ENCODE measurements at regions not wholly inside any gene's neighbourhood (a gene's known extent, or its start where the extent isn't known, plus 50 kb on each side); places are given as distances from the start of the nearest gene placed in this dataset.
A peak's percentile ranks its signal among the peaks of the same experiment; 100 is the strongest.

- no peaks in the 10 kb centered on the region for H3K36me3 ChIP-seq
- TF ChIP-seq Cebpa-rat (IDR thresholded peaks at IDR 0.05) = no peak
- peaks cover 0 to 10% (median 7%) of the 10 kb centered on the region in 10 experiments; a peak in 10 of 20 replicates for H3K4me1 ChIP-seq
- H3K4me2 ChIP-seq = no peak overlapping the region
- H3K27ac ChIP-seq = no peak overlapping the region
- H3K9me3 ChIP-seq (replicated peaks in 1 of 11) = no peaks in the 10 kb centered on the region
- H4K20me1 ChIP-seq = no peaks in the 10 kb centered on the region
- H3K27me3 ChIP-seq = no peaks in the 10 kb centered on the region
- no peak overlapping the region for H3K4me3 ChIP-seq
- H3K9ac ChIP-seq = no peak overlapping the region
These were observed 113.0 kb upstream of the PTPRG start for GRCh38 chr3:61448378-61448777.

- Histone ChIP-seq H3K4me2 (peak overlapping the region in 10 of 11 experiments; percentile 8 to 52 (median 28); a peak in 15 of 22 replicates), H3K27me3 (no peaks in the 10 kb centered on the region), H3K27ac (no peak overlapping the region), H3K36me3 (no peaks in the 10 kb centered on the region), H4K20me1 (no peaks in the 10 kb centered on the region), H3K4me3 (no peak overlapping the region), H3K9ac (no peak overlapping the region), H3K9me3 (replicated peaks in 1 of 11) (no peaks in the 10 kb centered on the region), H3K4me1 (peaks cover 0 to 10% (median 7%) of the 10 kb centered on the region in 10 experiments; a peak in 10 of 20 replicates)
- no peak for TF ChIP-seq Cebpa-rat (IDR thresholded peaks at IDR 0.05)
These were observed 111.9 kb upstream of the PTPRG start for GRCh38 chr3:61449327-61450040.

- H3K9me3 ChIP-seq (replicated peaks in 1 of 11) = no peaks in the 10 kb centered on the region
- no peak for TF ChIP-seq Cebpa-rat (IDR thresholded peaks at IDR 0.05)
- no peaks in the 10 kb centered on the region for H4K20me1 ChIP-seq
- no peak overlapping the region for H3K9ac ChIP-seq
- H3K4me2 ChIP-seq = no peak overlapping the region
- no peak overlapping the region for H3K27ac ChIP-seq
- H3K4me3 ChIP-seq = no peak overlapping the region
- no peaks in the 10 kb centered on the region for H3K27me3 ChIP-seq
- H3K36me3 ChIP-seq = no peaks in the 10 kb centered on the region
- peaks cover 0 to 10% (median 7%) of the 10 kb centered on the region in 10 experiments; a peak in 10 of 20 replicates for H3K4me1 ChIP-seq
These were observed 110.5 kb upstream of the PTPRG start for GRCh38 chr3:61450866-61451265.

- Histone ChIP-seq H3K4me2 (no peak overlapping the region), H3K9ac (no peak overlapping the region), H3K27me3 (no peaks in the 10 kb centered on the region), H3K4me3 (no peak overlapping the region), H4K20me1 (no peaks in the 10 kb centered on the region), H3K36me3 (no peaks in the 10 kb centered on the region), H3K4me1 (peaks cover 0 to 10% (median 7%) of the 10 kb centered on the region in 10 experiments; a peak in 10 of 20 replicates), H3K9me3 (replicated peaks in 1 of 11) (no peaks in the 10 kb centered on the region), H3K27ac (no peak overlapping the region)
- TF ChIP-seq Cebpa-rat (IDR thresholded peaks at IDR 0.05) = no peak
These were observed 109.5 kb upstream of the PTPRG start for GRCh38 chr3:61451841-61452240.

GRCh38 chr3:61452535-61453090 lies 108.8 kb upstream of the PTPRG start:
- no peak for TF ChIP-seq Cebpa-rat (IDR thresholded peaks at IDR 0.05)
- H3K4me1 ChIP-seq = peaks cover 0 to 10% (median 7%) of the 10 kb centered on the region in 10 experiments; a peak in 10 of 20 replicates
- no peaks in the 10 kb centered on the region for H3K9me3 ChIP-seq (replicated peaks in 1 of 11)
- H3K4me2 ChIP-seq = no peak overlapping the region
- no peaks in the 10 kb centered on the region for H3K27me3 ChIP-seq
- no peak overlapping the region for H3K4me3 ChIP-seq
- no peaks in the 10 kb centered on the region for H4K20me1 ChIP-seq
- H3K9ac ChIP-seq = no peak overlapping the region
- H3K36me3 ChIP-seq = no peaks in the 10 kb centered on the region
- no peak overlapping the region for H3K27ac ChIP-seq

GRCh38 chr3:61454006-61454585 lies 107.3 kb upstream of the PTPRG start:
- no peak overlapping the region for H3K9ac ChIP-seq
- no peak overlapping the region for H3K27ac ChIP-seq
- peaks cover 0 to 8% (median 6%) of the 10 kb centered on the region in 10 experiments; a peak in 10 of 20 replicates for H3K4me1 ChIP-seq
- H3K4me2 ChIP-seq = no peak overlapping the region
- H3K36me3 ChIP-seq = no peaks in the 10 kb centered on the region
- no peak for TF ChIP-seq Cebpa-rat (IDR thresholded peaks at IDR 0.05)
- no peaks in the 10 kb centered on the region for H4K20me1 ChIP-seq
- no peak overlapping the region for H3K4me3 ChIP-seq
- no peaks in the 10 kb centered on the region for H3K9me3 ChIP-seq (replicated peaks in 1 of 11)
- H3K27me3 ChIP-seq = no peaks in the 10 kb centered on the region

- H3K9ac ChIP-seq = no peak overlapping the region
- H3K36me3 ChIP-seq = no peaks in the 10 kb centered on the region
- H4K20me1 ChIP-seq = no peaks in the 10 kb centered on the region
- no peak overlapping the region for H3K4me2 ChIP-seq
- no peak overlapping the region for H3K27ac ChIP-seq
- no peaks in the 10 kb centered on the region for H3K27me3 ChIP-seq
- TF ChIP-seq Cebpa-rat (IDR thresholded peaks at IDR 0.05) = no peak
- no peaks in the 10 kb centered on the region for H3K9me3 ChIP-seq (replicated peaks in 1 of 11)
- peaks cover 0 to 1% (median 0%) of the 10 kb centered on the region in 10 experiments; a peak in 4 of 20 replicates for H3K4me1 ChIP-seq
- H3K4me3 ChIP-seq = no peak overlapping the region
These were observed 106.6 kb upstream of the PTPRG start for GRCh38 chr3:61454801-61455200.

- no peak for TF ChIP-seq Cebpa-rat (IDR thresholded peaks at IDR 0.05)
- Histone ChIP-seq H3K27me3 (no peaks in the 10 kb centered on the region), H3K36me3 (no peaks in the 10 kb centered on the region), H3K4me2 (no peak overlapping the region), H3K9me3 (replicated peaks in 1 of 11) (no peaks in the 10 kb centered on the region), H3K4me1 (no peaks in the 10 kb centered on the region), H3K9ac (no peak overlapping the region), H4K20me1 (no peaks in the 10 kb centered on the region), H3K27ac (no peak overlapping the region), H3K4me3 (no peak overlapping the region)
These were observed 100.7 kb upstream of the PTPRG start for GRCh38 chr3:61460636-61461035.

- Histone ChIP-seq H3K9ac (no peak overlapping the region), H3K27ac (no peak overlapping the region), H3K4me3 (no peak overlapping the region), H4K20me1 (no peaks in the 10 kb centered on the region), H3K27me3 (no peaks in the 10 kb centered on the region), H3K4me1 (no peaks in the 10 kb centered on the region), H3K9me3 (replicated peaks in 1 of 11) (no peaks in the 10 kb centered on the region), H3K36me3 (no peaks in the 10 kb centered on the region), H3K4me2 (no peak overlapping the region)
- TF ChIP-seq Cebpa-rat (IDR thresholded peaks at IDR 0.05) = no peak
These were observed 98.2 kb upstream of the PTPRG start for GRCh38 chr3:61463191-61463590.
